ENCODE measurements at regions not wholly inside any gene's neighbourhood (a gene's known extent, or its start where the extent isn't known, plus 50 kb on each side); places are given as distances from the start of the nearest gene placed in this dataset.

GRCh38 chr3:16113704-16114103 is 60.8 kb upstream of the GALNT15 start:
- TF ChIP-seq CHD4 (IDR thresholded peaks at IDR 0.05) (no peak), POLR2A (IDR thresholded peaks at IDR 0.05; ENCODE audit: low read depth, low read length) (no peak), PKNOX1 (IDR thresholded peaks at IDR 0.05) (no peak)

Measured in GM12878 (cell line).